Activated effector memory CD4-positive, alpha-beta T cell treated with anti-CD3 and anti-CD28 coated beads, Interleukin-2, amount 50 U/mL, for 16 hours (primary cell): ENCODE measurements at regions not wholly inside any gene's neighbourhood (a gene's known extent, or its start where the extent isn't known, plus 50 kb on each side); places are given as distances from the start of the nearest gene placed in this dataset.

ENCODE experiments used
- DNase-seq: peaks from one replicate; pipeline ENCODE4 v3.0.0-alpha.2; 2020

DNA sequence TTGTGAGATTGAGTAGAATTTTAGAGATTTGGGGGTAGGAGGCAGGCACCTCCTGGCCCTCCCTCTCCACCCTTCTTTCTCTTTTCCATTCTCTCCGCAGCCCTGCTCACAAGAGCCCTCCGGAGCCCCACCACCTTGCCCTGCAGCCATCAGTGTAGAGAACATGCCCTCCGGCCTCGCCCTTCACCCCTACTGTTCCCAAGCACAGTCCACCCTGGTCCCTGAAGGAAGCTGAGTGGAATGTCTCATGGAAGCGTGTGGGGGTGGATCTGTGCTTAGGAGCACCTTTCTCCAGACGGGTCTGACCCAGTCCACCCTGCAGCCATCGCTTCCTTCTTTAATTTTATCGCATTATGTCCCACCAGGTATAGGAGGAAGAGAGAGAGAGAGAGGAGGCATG lies 267.1 kb downstream of the NSG2 start:
- peak; percentile 16 for DNase-seq

DNA sequence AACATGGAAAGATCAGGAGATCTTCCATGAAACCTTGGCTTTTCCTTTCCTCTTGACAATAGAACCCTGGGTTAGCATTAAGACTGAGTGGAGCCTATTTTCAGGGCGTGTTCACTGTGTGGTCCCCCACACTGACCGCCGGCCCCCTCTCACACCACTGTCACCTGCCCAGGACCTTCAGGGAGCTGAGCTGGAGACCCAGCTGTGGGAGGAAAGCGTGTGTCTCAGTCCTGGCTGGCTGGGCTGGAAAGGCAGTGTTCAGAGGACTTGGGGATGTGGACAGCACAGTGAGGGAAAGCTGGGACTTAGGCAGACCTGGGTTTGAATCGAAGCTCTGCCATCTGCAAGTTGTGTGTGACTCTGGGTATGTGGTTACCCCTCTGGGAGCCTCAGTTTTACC lies 268.1 kb downstream of the NSG2 start:
- DNase-seq, result peak; percentile 17

- DNase-seq, result peak; percentile 55
These were observed 268.8 kb downstream of the NSG2 start for GRCh38 chr5:174314261-174314660.

DNA sequence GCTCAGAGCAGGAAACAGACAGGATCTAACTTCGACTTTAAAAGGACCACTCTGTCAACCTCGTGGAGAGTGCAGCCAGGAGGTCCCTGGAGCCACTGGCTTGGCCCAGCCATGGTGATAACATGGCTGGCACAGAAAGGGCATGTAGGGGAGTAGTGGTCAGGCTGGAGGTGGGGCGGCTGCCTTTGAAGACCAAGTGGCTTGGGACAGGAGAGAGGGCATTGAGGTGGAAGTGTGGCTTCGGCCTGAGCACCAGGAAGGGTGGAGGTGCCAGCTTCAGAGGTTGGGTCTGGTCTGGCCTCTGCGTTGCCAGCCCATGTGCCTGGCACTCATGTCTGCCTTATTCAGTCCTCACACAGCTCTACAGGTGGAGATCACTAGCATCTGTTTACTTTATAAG lies 270.0 kb downstream of the NSG2 start:
- DNase-seq, result peak; percentile 36

GRCh38 chr5:174315871-174316270 lies 270.4 kb downstream of the NSG2 start:
- peak; percentile 58 for DNase-seq

DNA sequence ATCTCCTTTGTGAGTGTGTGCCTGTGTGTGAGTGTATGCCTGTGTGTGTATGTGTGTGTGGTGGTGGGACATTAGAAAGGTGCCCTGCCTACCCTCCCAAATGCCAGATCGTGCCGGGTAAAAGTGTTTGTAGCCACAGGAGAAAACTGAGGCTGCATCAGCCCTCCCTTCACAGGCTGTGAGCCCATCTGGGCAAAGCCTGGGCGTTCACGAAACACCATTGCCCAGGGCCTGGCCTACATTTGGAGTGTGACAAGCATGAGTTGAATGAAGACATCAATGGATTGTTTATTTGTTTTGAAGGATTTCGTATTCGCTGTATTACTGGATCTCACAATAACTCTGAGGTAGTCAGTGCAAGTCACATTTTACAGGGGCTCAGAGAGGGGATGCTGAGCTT lies 270.8 kb downstream of the NSG2 start:
- DNase-seq, result no peak

DNA sequence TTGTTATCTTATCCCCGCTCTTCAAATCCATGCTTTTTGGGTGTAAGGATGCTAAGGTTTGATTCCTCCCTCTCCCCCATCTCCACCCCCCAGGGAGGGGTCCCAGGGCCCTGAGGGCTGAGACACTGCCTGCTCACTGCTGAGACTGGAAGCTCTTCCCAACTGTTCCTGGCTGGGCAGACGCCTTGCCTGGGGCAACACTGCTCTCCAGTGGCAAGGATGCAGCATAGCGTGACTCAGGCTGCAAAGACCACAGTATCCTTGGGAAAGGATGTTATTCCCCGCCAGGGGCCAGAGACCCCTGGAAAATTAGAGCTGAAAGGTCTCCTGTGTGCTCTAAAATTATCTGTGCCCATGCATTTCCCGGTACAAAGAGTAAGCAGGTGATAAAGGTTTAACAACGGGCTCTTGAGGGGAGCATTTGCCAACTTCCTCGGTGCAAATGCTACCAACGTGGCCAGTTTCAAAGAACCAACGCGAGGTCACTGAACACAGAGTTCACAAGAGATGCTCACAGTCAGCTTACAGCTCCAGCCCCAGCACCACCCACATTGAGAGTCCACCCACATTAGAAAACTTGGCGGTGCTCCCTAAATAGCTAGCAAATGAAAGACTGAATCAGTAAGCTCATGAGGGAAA lies 271.9 kb downstream of the NSG2 start:
- DNase-seq, result peak; percentile 21

DNA sequence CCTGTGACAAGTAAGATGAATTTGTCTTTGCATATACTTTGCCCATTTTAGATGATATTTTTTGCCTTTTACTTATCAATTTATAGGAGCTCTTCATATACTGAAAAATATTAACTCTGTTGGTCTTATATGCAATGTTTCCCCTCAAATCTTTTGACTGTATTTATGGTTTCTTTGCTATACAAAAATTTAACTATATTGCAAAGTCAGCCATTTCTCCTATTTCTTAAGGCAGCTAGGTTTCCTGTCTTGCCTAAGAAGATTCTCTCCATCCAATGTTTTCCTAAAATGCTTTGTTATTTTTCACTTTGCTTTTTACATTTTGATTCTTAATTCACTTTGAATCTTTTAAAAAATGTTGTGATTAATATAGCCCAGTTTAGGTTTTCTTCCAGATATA lies 273.1 kb downstream of the NSG2 start:
- DNase-seq, result no peak

- peak; percentile 44 for DNase-seq
These were observed 274.0 kb downstream of the NSG2 start for GRCh38 chr5:174319551-174319950.

GRCh38 chr5:174320051-174320450 lies 274.5 kb downstream of the NSG2 start:
- peak; percentile 41 for DNase-seq

DNA sequence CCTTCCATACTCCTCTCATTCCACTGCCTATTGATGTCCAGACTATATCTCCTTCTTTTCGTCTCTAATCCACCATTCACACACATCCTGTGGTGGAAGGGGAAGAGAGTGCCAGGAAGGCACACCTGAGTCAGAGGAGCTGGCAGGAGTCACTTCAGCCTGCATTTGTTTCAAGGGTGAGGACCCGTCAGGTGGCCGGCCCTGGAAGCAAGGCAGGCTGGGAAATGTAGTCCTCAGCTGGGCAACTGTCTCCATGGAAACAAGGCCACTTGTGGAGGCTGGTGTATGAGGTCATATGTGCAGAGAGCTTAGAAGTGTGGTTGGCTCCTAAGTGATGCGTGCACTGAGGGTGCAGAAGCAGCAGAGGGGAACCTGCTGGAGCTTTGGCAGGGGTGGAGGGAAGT lies 278.4 kb downstream of the NSG2 start:
- no peak for DNase-seq

DNA sequence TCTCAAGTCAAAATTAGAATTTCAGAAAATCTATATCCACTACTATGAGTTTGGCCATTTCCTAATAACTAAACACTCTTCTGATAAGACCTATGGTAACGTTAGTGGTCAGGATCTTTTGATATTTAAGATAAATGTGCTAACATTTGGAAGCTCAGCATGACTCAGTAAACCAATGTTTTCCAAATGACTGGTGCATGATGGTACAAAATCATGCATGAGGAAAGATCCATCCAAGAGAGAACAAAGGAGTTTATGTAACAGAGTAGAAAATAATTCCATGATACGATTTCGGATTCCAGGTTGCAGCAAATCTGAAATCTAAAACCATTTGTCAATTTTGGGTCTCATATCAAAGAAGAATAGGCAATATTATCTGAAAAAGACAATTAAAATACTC lies 279.2 kb downstream of the NSG2 start:
- DNase-seq, result no peak

DNA sequence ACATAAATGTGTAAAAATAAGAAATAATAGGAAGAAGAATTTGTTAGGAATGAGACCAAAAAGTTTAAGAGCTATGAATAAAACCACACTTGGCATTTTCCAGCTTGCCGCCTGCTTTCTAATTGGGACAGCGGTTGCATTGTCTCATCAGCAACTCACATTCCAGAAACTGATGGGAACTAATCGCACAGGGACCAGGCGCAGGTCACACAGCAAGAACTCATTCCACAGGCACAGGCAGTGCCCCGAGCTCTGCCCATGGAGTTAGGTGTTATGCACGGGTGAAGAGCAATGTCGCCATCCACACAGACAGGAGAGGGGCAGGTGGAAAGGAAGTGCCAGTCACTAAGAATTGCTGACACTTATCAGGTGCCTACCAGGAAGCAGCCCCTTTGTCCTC lies 279.9 kb downstream of the NSG2 start:
- DNase-seq, result no peak

DNA sequence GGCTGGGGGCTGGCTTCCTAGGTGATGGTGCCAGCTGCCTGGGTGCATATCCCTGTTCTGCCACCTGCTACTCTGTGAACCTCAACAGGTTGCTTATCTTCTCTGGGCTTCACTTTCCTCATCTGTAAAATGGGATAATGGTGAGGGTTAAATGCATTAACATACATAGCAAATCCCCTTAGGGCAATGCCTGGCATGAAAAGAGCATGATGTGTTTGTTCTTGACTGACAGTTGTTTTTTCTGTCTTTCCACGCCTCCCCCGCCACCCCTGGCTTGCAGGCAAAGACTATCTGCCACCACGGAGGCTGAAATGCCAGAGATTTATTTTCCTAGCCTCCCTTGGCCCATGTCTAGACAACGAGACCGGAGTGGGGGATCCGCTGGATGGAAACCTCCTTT lies 280.5 kb downstream of the NSG2 start:
- DNase-seq, result no peak

- no peak for DNase-seq
These were observed 280.9 kb downstream of the NSG2 start for GRCh38 chr5:174326372-174326771.

DNA sequence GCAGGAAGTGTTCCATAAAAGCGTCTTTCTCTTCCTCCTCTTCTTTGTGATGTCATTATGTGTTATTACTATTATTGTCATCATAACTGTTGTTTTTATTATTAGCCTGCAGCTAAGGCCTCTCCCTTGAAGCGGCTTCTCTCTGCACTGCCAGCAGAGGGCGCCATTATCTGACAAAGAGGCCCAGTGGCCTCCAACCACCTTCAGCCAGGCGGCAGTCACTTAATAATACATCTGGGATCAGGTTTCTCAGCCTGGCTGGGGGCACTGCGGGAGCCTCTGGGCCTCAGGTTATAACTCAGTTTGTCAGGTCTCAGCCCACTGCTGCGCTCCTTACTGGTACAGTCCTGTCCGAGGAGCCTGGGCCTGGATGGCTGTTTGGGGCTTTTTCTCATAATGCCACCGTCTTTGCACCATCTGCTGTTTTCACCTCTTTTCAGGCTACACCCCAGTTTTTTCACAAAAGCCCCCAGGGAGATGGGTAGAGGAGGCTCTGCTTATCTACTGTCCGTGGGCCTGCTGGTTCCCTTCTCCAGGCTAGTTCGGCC lies 281.9 kb downstream of the NSG2 start:
- DNase-seq, result peak; percentile 81

- no peak for DNase-seq
These were observed 282.4 kb downstream of the NSG2 start for GRCh38 chr5:174327896-174328295.

DNA sequence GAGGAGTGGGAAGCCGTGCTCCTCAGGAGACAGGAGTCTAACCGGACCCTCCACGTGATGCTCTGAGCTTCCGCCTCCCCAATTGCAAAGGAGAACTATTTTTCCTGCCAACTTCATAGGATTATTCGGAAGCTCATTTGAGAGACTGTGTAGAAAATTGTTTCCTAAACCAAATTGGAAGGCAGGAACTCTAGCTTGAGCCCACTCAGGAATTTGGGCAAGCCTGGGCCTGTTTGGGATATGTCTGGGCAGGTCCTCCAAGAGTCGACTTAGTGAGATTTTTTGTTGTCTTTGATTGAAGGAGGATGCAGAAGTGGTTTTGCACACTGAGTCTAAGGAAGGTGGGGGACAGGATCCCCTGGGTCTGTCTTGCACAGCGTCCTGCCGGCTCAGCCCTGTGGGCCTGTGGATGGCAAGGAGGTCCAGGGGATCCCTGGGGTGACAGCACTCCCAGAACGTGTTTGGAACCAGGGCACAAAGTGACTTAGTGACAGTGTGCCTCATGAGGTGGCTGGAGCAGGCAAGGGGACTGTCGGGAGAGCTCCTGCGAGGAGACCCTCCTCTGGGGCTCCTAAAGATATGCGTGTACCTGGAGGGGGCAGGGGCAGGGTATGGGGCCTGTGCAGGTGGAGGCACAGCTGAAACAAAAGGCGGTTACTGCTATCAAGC lies 283.3 kb downstream of the NSG2 start:
- DNase-seq, result no peak

- no peak for DNase-seq
These were observed 284.2 kb downstream of the NSG2 start for GRCh38 chr5:174329738-174330137.

DNA sequence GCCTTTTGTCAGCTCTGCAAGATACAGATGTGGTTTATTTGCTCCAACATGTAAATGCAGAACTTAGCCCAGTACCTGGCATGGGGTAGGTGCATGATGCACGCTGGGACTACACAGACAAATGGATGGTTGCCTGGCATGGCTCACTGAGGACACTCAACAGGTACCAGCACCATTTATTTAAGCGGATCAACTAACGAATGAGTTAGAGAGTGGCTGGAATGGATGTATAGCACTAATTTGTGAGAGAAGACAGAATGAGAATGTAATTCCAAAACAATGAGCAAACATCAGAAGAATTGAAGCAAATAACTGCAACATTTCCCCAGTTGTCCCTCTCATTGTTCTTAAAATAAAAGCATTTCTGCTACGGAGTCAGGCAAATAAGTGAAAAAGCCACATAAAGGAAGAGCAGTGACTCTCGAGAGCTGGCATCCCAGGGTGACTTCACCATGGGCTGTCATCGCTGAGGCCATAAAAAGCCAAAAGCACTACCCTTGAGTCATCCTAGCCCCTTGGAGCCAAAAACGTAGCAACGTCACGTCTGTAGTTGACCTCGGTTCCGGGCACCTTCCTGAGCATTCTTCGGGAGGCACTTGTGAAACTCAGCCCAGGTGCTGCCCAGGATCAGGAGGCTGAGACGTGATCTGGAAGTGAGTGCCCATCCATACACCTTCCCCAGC lies 290.3 kb downstream of the NSG2 start:
- DNase-seq, result no peak

GRCh38 chr5:174336479-174336878 lies 291.0 kb downstream of the NSG2 start:
- DNase-seq, result no peak

GRCh38 chr5:174337276-174338184 lies 292.0 kb downstream of the NSG2 start:
- no peak for DNase-seq
